ENCODE measurements at regions not wholly inside any gene's neighbourhood (a gene's known extent, or its start where the extent isn't known, plus 50 kb on each side); places are given as distances from the start of the nearest gene placed in this dataset.

DNA sequence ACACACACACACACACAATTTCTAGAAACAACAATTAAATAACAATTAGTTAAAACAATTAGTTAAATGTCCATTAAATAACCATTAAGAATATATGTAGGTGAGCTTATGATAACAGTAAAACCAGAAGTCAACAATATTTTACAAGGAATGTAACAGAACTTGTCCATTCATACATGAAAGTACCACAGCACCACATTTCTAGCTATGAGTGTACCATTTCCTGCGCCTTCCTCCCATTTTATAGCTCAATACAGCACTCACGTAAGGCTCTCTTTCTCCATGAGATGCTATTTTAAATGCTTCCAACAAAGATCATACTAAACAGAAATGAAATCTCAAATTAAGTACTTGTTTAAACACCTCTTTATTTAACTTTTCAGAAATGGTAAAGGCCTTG lies 367.3 kb upstream of the ZWINT start:
- peaks cover 2% of the 10 kb centered on the region for H3K27me3 Mint-ChIP-seq (ENCODE audit: insufficient read depth, unreplicated experiment)
- intact Hi-C loops (cut with micrococcal nuclease; ENCODE audit: unreplicated experiment) = no loop called here
- no peaks in the 10 kb centered on the region for H3K4me1 ChIP-seq
- no peak overlapping the region for H3K27ac Mint-ChIP-seq (ENCODE audit: unreplicated experiment)
- H3K36me3 Mint-ChIP-seq (ENCODE audit: insufficient read depth, unreplicated experiment) = no peaks in the 10 kb centered on the region
- ChIA-PET POLR2A (no interaction called here), CTCF (no interaction called here)
- no peaks in the 10 kb centered on the region for H3K4me1 Mint-ChIP-seq (ENCODE audit: low read depth, unreplicated experiment)
- BruUV-seq (replicated peaks) = no TSS peak
- no peak overlapping the region for H3K4me3 ChIP-seq (ENCODE audit: low read depth, low read length)
- TF ChIP-seq CTCF (IDR thresholded peaks at IDR 0.05; ENCODE audit: insufficient read depth in 1 of 2, low read depth in 1 of 2, low read length in 1 of 2, severe bottlenecking in 1 of 2, unreplicated experiment in 1 of 2) = no peak
- no peaks in the 10 kb centered on the region for H3K36me3 ChIP-seq (ENCODE audit: control insufficient read depth, insufficient read depth, low read length)
- no peaks in the 10 kb centered on the region for H3K27me3 ChIP-seq (replicated peaks; ENCODE audit: control insufficient read depth, insufficient read depth, low read length)
- H3K9me3 Mint-ChIP-seq (ENCODE audit: unreplicated experiment) = peaks cover 10% of the 10 kb centered on the region
- DNase-seq = no peak
- no peak overlapping the region for H3K4me3 Mint-ChIP-seq (ENCODE audit: unreplicated experiment)
- peaks cover 4% of the 10 kb centered on the region; the same call in 1 of the 2 replicates for H3K9me3 ChIP-seq

DNA sequence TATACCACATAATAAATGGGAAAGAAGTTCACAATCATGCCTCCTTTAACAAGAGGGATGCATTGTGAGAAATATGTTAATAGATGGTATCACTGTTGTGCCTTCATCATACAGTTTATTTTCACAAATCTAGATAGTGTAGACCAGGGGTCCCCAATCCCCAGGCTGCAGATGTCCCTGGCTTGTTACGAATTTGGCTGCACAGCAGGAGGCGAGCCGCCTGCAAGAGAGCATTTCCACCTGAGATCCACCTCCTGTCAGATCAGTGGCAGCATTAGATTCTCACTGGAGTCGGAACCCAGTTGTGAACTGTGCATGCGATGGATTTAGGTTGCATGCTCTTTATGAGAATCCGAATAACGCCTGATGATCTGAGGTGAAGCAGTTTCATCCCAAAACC lies 361.9 kb upstream of the ZWINT start:
- peaks cover 2% of the 10 kb centered on the region for H3K27me3 Mint-ChIP-seq (ENCODE audit: insufficient read depth, unreplicated experiment)
- ChIA-PET POLR2A (no interaction called here), CTCF (no interaction called here)
- H3K4me3 Mint-ChIP-seq (ENCODE audit: unreplicated experiment) = no peak overlapping the region
- Histone ChIP-seq H3K36me3 (ENCODE audit: control insufficient read depth, insufficient read depth, low read length) (no peaks in the 10 kb centered on the region), H3K4me1 (no peaks in the 10 kb centered on the region), H3K27me3 (replicated peaks; ENCODE audit: control insufficient read depth, insufficient read depth, low read length) (no peaks in the 10 kb centered on the region), H3K9me3 (no peaks in the 10 kb centered on the region), H3K4me3 (ENCODE audit: low read depth, low read length) (no peak overlapping the region)
- no peaks in the 10 kb centered on the region for H3K4me1 Mint-ChIP-seq (ENCODE audit: low read depth, unreplicated experiment)
- no peak overlapping the region for H3K27ac Mint-ChIP-seq (ENCODE audit: unreplicated experiment)
- intact Hi-C loops (cut with micrococcal nuclease; ENCODE audit: unreplicated experiment) = no loop called here
- TF ChIP-seq CTCF (IDR thresholded peaks at IDR 0.05; ENCODE audit: insufficient read depth in 1 of 2, low read depth in 1 of 2, low read length in 1 of 2, severe bottlenecking in 1 of 2, unreplicated experiment in 1 of 2) = no peak
- DNase-seq = no peak
- no TSS peak for BruUV-seq (replicated peaks)
- no peaks in the 10 kb centered on the region for H3K9me3 Mint-ChIP-seq (ENCODE audit: unreplicated experiment)
- H3K36me3 Mint-ChIP-seq (ENCODE audit: insufficient read depth, unreplicated experiment) = no peaks in the 10 kb centered on the region

- H3K9me3 Mint-ChIP-seq (ENCODE audit: unreplicated experiment) = no peaks in the 10 kb centered on the region
- no peak for TF ChIP-seq CTCF (IDR thresholded peaks at IDR 0.05; ENCODE audit: insufficient read depth in 1 of 2, low read depth in 1 of 2, low read length in 1 of 2, severe bottlenecking in 1 of 2, unreplicated experiment in 1 of 2)
- CTCF ChIA-PET = no interaction called here
- H3K4me1 ChIP-seq = no peaks in the 10 kb centered on the region
- no peaks in the 10 kb centered on the region for H3K27me3 Mint-ChIP-seq (ENCODE audit: insufficient read depth, unreplicated experiment)
- no peak overlapping the region for H3K27ac Mint-ChIP-seq (ENCODE audit: unreplicated experiment)
- H3K9me3 ChIP-seq = no peaks in the 10 kb centered on the region
- H3K4me1 Mint-ChIP-seq (ENCODE audit: low read depth, unreplicated experiment) = no peaks in the 10 kb centered on the region
- no TSS peak for BruUV-seq (replicated peaks)
- no peaks in the 10 kb centered on the region for H3K36me3 ChIP-seq (ENCODE audit: control insufficient read depth, insufficient read depth, low read length)
- intact Hi-C loops (cut with micrococcal nuclease; ENCODE audit: unreplicated experiment) = no loop called here
- no peaks in the 10 kb centered on the region for H3K27me3 ChIP-seq (replicated peaks; ENCODE audit: control insufficient read depth, insufficient read depth, low read length)
- no peaks in the 10 kb centered on the region for H3K36me3 Mint-ChIP-seq (ENCODE audit: insufficient read depth, unreplicated experiment)
- POLR2A ChIA-PET = no interaction called here
- H3K4me3 ChIP-seq (ENCODE audit: low read depth, low read length) = no peak overlapping the region
- H3K4me3 Mint-ChIP-seq (ENCODE audit: unreplicated experiment) = no peak overlapping the region
- DNase-seq = no peak
Observed at GRCh38 chr10:56715262-56715661, 354.2 kb upstream of the ZWINT start.

All from Caco-2 (cell line).